Stomach (tissue), 8 donors: ENCODE measurements at regions not wholly inside any gene's neighbourhood (a gene's known extent, or its start where the extent isn't known, plus 50 kb on each side); places are given as distances from the start of the nearest gene placed in this dataset.

Experiments used
- DNase-seq, 2 donors: peaks; one replicate each; pipeline versions ENCODE4 v3.0.0 to v3.0.0-alpha.2; 2013 to 2019
- H3K27ac ChIP-seq, 5 donors: fragments of 200-600 bp in 4 of 5; sonication (generic) in 4 of 5; one replicate each; pipeline ENCODE4 v1.5.1; 2013 to 2019; ENCODE audit warnings: mild to moderate bottlenecking in 1 of 5, moderate library complexity in 1 of 5
- H3K27me3 ChIP-seq, 3 donors: fragments of 200-600 bp; sonication (generic); one replicate each; pipeline ENCODE4 v1.5.1; 2017 to 2019; ENCODE audit warnings: mixed run types in 1 of 3
- H3K36me3 ChIP-seq, 4 donors: fragments of 200-600 bp; sonication (generic); 1 replicate in 3 of 4; 2 replicates in 1 of 4; pipeline ENCODE4 v1.5.1; 2016 to 2019
- H3K4me1 ChIP-seq, 4 donors: fragments of 200-600 bp; sonication (generic); one replicate each; pipeline ENCODE4 v1.5.1; 2016 to 2019
- H3K4me3 ChIP-seq, 4 donors: fragments of 200-600 bp; sonication (generic) in 3 of 4; one replicate each; pipeline ENCODE4 v1.5.1; 2016 to 2019; ENCODE audit warnings: mild to moderate bottlenecking in 1 of 4
- H3K9me3 ChIP-seq, 4 donors: fragments of 200-600 bp; sonication (generic); one replicate each; pipeline ENCODE4 v1.5.1; 2016 to 2019
- EP300 ChIP-seq: sonication (generic); formaldehyde crosslinking; IDR thresholded peaks from one replicate; pipeline ENCODE4 v1.6.1; 2017; ENCODE audit warnings: antibody characterized with exemption
- POLR2A ChIP-seq, 4 donors: fragments of 450-650 bp; IDR thresholded peaks; one replicate each; pipeline ENCODE4 v1.6.1; 2016; ENCODE audit warnings: antibody characterized with exemption in 4 of 4, control low read depth in 2 of 4, mild to moderate bottlenecking in 1 of 4, moderate library complexity in 1 of 4
- POLR2AphosphoS5 ChIP-seq, 3 donors: sonication (generic); formaldehyde crosslinking; IDR thresholded peaks; one replicate each; pipeline ENCODE4 v1.6.1; 2016; ENCODE audit warnings: antibody characterized with exemption in 3 of 3
- WGBS, 5 donors: extraction: QIAGEN DNeasy Blood & Tissue Kit in 3 of 5; methylation state at CpG; one replicate each; pipeline versions ENCODE4 v1.1.5 to v1.1.7; 2013 to 2018; 5-methylcytosine and 5-hydroxymethylcytosine counted together
- intact Hi-C: fragments of 100-400 bp; cut with DNase I; formaldehyde crosslinking; loops from one replicate; pipeline ENCODE4 v1.15.1; 2023; ENCODE audit warnings: low total_unique reads
- TF ChIP-seq, protein P1 (sequence below), 7 experiments: fragments of 450-650 bp in 4 of 7; fragments of 200-600 bp in 3 of 7; sonication (generic) in 3 of 7; IDR thresholded peaks; one replicate each; pipeline ENCODE4 v1.5.1; 2016 to 2019; ENCODE audit warnings: antibody characterized with exemption in 7 of 7, control low read depth in 2 of 7, mild to moderate bottlenecking in 1 of 7
- donor health status: healthy with polysubstance abuse.
- donor health status: Bipolar disorder and iron deficiency.
- donor health status: healthy.

DNA sequence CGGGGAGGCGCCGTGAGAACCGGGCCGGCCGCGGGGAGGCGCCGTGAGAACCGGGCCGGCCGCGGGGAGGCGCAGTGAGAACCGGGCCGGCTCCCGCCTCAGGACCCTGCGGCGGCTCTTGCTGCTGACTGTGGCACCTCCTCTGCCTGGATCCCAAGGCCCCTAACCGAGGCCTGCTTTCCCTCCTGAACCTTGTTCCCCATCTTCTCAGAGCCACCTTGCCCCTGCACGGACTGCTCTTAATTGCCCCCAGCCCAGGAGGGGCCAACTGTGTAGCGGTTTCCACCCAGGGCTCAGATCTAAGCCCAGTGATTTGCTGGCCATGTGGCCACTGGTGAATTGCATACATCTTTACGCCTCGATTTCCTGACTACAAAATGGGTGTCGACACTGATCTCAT lies 112.2 kb upstream of the B3GAT1 start:
- intact Hi-C loops = no loop called here
- H3K4me3 ChIP-seq = no peak overlapping the region
- no peak for DNase-seq
- no peaks in the 10 kb centered on the region for H3K36me3 ChIP-seq
- 89 to 95% (median 91%) methylated on average over 11 to 25 of the region's 25 CpGs for WGBS, 5 donors
- H3K27me3 ChIP-seq = peaks cover 0 to 18% (median 0%) of the 10 kb centered on the region in 3 donors
- H3K27ac ChIP-seq = no peak overlapping the region
- no peaks in the 10 kb centered on the region for H3K4me1 ChIP-seq
- TF ChIP-seq EP300 = no peak
- TF ChIP-seq POLR2AphosphoS5 (IDR thresholded peaks at IDR 0.05) = no peak
- TF ChIP-seq POLR2A (IDR thresholded peaks at IDR 0.05) = no peak
- TF ChIP-seq, protein P1, sequence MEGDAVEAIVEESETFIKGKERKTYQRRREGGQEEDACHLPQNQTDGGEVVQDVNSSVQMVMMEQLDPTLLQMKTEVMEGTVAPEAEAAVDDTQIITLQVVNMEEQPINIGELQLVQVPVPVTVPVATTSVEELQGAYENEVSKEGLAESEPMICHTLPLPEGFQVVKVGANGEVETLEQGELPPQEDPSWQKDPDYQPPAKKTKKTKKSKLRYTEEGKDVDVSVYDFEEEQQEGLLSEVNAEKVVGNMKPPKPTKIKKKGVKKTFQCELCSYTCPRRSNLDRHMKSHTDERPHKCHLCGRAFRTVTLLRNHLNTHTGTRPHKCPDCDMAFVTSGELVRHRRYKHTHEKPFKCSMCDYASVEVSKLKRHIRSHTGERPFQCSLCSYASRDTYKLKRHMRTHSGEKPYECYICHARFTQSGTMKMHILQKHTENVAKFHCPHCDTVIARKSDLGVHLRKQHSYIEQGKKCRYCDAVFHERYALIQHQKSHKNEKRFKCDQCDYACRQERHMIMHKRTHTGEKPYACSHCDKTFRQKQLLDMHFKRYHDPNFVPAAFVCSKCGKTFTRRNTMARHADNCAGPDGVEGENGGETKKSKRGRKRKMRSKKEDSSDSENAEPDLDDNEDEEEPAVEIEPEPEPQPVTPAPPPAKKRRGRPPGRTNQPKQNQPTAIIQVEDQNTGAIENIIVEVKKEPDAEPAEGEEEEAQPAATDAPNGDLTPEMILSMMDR (IDR thresholded peaks at IDR 0.05) = no peak
- no peaks in the 10 kb centered on the region for H3K9me3 ChIP-seq

DNA sequence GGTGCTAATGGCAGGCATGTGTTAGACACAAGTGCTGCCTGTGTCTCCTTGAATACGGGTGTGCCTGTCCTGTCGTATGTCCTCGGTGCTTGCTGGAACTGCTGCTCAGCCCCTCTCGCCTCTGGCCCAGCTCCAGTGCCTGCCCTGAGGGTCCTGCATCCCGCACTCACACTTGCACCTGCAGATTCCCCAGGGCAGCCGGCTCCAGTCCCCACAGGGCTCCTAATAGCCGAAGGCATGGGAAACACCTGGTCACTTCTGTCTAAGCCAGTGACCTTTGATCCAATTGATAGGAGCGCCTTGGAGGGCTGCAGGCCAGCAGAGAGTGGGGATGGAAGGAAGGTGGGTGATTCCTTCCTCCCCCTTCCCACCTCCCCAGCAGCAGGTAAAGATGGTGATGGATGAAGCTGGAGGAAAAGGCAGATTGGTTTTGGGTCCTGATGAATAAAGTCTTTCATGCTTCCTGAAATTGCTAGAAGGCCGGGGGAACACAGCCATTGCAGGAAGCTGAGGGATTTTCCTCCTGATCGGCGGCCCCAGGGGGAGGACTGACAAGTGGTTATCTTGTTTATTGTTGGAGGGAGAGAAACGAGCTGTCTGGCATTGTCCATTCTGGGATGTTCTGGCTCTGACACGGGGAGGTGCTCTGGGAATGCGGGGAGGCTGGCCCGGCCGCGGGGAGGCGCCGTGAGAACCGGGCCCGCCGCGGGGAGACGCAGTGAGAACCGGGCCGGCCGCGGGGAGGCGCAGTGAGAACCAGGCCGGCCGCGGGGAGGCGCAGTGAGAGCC lies 110.9 kb upstream of the B3GAT1 start:
- no peak for DNase-seq
- H3K27me3 ChIP-seq = peaks cover 0 to 19% (median 0%) of the 10 kb centered on the region in 3 donors
- no peaks in the 10 kb centered on the region for H3K36me3 ChIP-seq
- no peak overlapping the region for H3K4me3 ChIP-seq
- H3K9me3 ChIP-seq = no peaks in the 10 kb centered on the region
- intact Hi-C loops = no loop called here
- no peak overlapping the region for H3K27ac ChIP-seq
- H3K4me1 ChIP-seq = peaks cover 0 to 2% (median 0%) of the 10 kb centered on the region in 4 donors
- WGBS, 5 donors = 44 to 73% (median 67%) methylated on average over 13 to 33 of the region's 33 CpGs
- TF ChIP-seq, protein P1 (IDR thresholded peaks at IDR 0.05) = no peak
- TF ChIP-seq POLR2AphosphoS5 (IDR thresholded peaks at IDR 0.05) (no peak), EP300 (no peak)

DNA sequence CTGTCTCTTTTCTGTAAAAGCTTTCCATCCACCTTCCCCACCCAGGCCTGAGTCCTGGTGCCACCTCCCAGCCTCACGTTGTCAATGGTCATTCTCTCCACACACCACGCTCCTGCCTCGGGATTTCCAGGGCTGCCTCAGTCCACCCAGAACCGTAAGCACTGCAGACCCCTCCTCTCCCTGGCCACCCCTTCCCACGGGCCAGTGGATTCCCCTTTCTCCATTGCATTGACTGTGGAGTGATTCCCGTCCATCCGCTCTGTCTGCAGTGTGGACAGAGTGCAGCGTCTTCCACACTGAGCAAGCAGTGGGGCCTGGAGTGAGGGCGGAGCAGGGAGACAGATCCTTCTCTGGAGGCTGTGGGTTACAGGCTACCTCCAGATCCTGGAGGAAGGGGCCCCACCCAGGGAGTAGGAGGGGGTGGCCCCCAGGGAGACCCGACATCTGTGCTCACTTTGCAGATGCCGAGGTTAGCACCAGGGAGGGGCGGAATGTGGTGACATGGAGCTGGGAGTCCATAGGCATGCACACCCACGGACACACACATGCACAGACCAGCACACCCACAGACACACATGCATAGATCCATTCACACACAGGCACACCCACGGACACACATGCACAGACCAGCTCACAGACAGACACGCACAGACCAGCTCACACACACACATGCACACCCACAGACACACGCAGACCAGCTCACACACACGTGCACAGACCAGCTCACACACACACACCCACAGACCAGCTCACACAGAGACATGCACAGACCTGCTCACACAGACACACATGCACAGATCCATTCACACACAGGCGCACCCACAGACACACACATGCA lies 109.6 kb upstream of the B3GAT1 start:
- no peak for TF ChIP-seq POLR2AphosphoS5 (IDR thresholded peaks at IDR 0.05)
- TF ChIP-seq, protein P1 (IDR thresholded peaks at IDR 0.05) = no peak
- TF ChIP-seq POLR2A (IDR thresholded peaks at IDR 0.05) = no peak
- TF ChIP-seq EP300 = no peak
- intact Hi-C loops = no loop called here
- DNase-seq = no peak
- Histone ChIP-seq H3K4me1 (peaks cover 0 to 11% (median 0%) of the 10 kb centered on the region in 4 donors), H3K36me3 (no peaks in the 10 kb centered on the region), H3K27me3 (peaks cover 0 to 20% (median 0%) of the 10 kb centered on the region in 3 donors), H3K4me3 (no peak overlapping the region), H3K27ac (no peak overlapping the region), H3K9me3 (no peaks in the 10 kb centered on the region)
- WGBS, 5 donors = 73 to 78% (median 75%) methylated on average over 14 to 18 of the region's 18 CpGs

DNA sequence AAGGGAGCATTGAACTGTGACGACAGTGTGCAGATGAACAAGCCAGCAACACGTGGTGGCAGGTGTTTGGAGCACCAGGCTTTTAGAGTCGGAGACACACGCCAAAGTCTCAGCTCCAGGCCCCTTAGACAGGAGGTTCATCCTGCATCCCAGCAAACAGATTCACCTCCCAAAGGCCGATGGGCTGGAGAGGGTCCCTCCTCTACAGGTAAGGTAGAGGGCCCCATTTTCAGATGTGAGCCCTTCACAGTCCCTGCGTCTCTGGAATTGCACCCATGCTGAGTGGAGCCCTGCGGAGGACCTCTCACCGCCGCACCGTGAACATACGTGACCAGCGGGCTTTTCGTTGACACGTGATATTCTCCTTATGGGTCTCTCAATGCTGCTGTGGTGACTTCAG lies 109.0 kb upstream of the B3GAT1 start:
- TF ChIP-seq, protein P1 (IDR thresholded peaks at IDR 0.05) = no peak
- TF ChIP-seq EP300 (no peak), POLR2A (IDR thresholded peaks at IDR 0.05) (no peak), POLR2AphosphoS5 (IDR thresholded peaks at IDR 0.05) (no peak)
- Histone ChIP-seq H3K4me3 (no peak overlapping the region), H3K9me3 (no peaks in the 10 kb centered on the region), H3K4me1 (peaks cover 0 to 11% (median 0%) of the 10 kb centered on the region in 4 donors), H3K27me3 (peaks cover 0 to 26% (median 0%) of the 10 kb centered on the region in 3 donors), H3K27ac (no peak overlapping the region), H3K36me3 (no peaks in the 10 kb centered on the region)
- WGBS, 5 donors = 90 to 95% (median 93%) methylated on average over 14 of the region's 14 CpGs
- intact Hi-C loops = no loop called here
- no peak for DNase-seq
